Natural killer cell (primary cell): ENCODE measurements at regions not wholly inside any gene's neighbourhood (a gene's known extent, or its start where the extent isn't known, plus 50 kb on each side); places are given as distances from the start of the nearest gene placed in this dataset.
"Not testable (repeated sequence)": the region's sequence is repeated elsewhere in the genome, so short reads cannot be mapped to it uniquely, and the experiment has no call there.

Source experiments
- ATAC-seq, 3 donors: fragments of 150-1000 bp in 2 of 3; fragments of 200-7000 bp in 1 of 3; cut with Tn5 transposase; 1 replicate in 1 of 3; 2 replicates in 2 of 3; pipeline ENCODE4 v1.10.0; 2021; ENCODE audit warnings: mild to moderate bottlenecking in 2 of 3, moderate library complexity in 2 of 3
- DNase-seq, 2 donors: peaks; one replicate each; pipeline versions ENCODE4 v3.0.0 to v3.0.0-alpha.2; 2013 to 2021; ENCODE audit warnings: mixed read lengths in 1 of 2
- H3K27ac ChIP-seq: one replicate; pipeline ENCODE4 v1.5.1; 2013; ENCODE audit warnings: mild to moderate bottlenecking, low read length
- H3K27me3 ChIP-seq: one replicate; pipeline ENCODE4 v1.6.1; 2013; ENCODE audit warnings: low read length; ENCODE audit not compliant: control insufficient read depth, insufficient read depth
- H3K36me3 ChIP-seq: one replicate; pipeline ENCODE4 v1.6.1; 2013; ENCODE audit warnings: low read length; ENCODE audit not compliant: control insufficient read depth, insufficient read depth
- H3K4me1 ChIP-seq: one replicate; pipeline ENCODE4 v1.6.1; 2013; ENCODE audit warnings: low read length; ENCODE audit not compliant: control insufficient read depth, insufficient read depth
- H3K4me3 ChIP-seq: one replicate; pipeline ENCODE4 v1.5.1; 2013; ENCODE audit warnings: low read length
- H3K9me3 ChIP-seq: one replicate; pipeline ENCODE4 v1.6.1; 2013; ENCODE audit warnings: low read length; ENCODE audit not compliant: control insufficient read depth, insufficient read depth
- H3K27ac Mint-ChIP-seq, 2 donors: one replicate each; pipeline ENCODE4 v1.8.0; 2022; ENCODE audit warnings: mild to moderate bottlenecking in 2 of 2, mixed read lengths in 2 of 2, moderate library complexity in 1 of 2
- H3K27me3 Mint-ChIP-seq, 2 donors: one replicate each; pipeline ENCODE4 v1.8.0; 2022; ENCODE audit warnings: low read depth in 2 of 2, mixed read lengths in 2 of 2
- H3K36me3 Mint-ChIP-seq: one replicate; pipeline ENCODE4 v1.8.0; 2022; ENCODE audit warnings: mixed read lengths
- H3K4me1 Mint-ChIP-seq, 2 donors: one replicate each; pipeline ENCODE4 v1.8.0; 2022; ENCODE audit warnings: mixed read lengths in 2 of 2
- H3K4me3 Mint-ChIP-seq: one replicate; pipeline ENCODE4 v1.8.0; 2022; ENCODE audit warnings: mild to moderate bottlenecking, moderate library complexity, mixed read lengths
- H3K9me3 Mint-ChIP-seq, 2 donors: one replicate each; pipeline ENCODE4 v1.8.0; 2022; ENCODE audit warnings: mixed read lengths in 2 of 2
- WGBS: methylation state at CpG from one replicate; pipeline ENCODE4 v1.1.7; 2013; ENCODE audit warnings: missing lambda C conversion rate; ENCODE audit not compliant: insufficient coverage; 5-methylcytosine and 5-hydroxymethylcytosine counted together
- intact Hi-C: fragments of 100-400 bp; cut with micrococcal nuclease; formaldehyde crosslinking; loops from one replicate; pipeline ENCODE4 v1.14.2; 2022
- TF ChIP-seq, protein P1 (sequence below): fragments of 200-600 bp; IDR thresholded peaks from one replicate; pipeline ENCODE4 v1.8.0; 2022; ENCODE audit warnings: antibody characterized with exemption

DNA sequence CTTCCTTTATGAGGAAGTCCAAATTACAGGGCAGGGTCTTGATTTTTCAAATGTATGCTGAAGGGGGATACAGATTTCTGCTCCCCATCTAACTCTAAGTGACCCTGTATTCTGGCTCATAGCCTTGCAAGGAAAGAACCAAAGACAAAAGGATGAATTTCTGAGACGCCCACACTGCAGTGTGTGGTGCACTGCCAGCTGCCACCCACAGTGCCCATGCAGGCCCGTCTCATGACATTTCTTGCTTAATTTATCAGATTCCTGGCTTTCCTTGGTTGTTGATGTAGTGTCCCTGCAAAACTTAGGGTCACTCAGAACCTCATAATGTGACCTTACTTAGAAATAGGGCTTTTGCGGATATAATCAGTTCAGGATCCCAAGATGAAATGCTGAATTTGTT lies 68.0 kb downstream of the CBLN4 start:
- H3K36me3 ChIP-seq, result no peaks in the 10 kb centered on the region
- H3K27ac ChIP-seq, result no peak overlapping the region
- DNase-seq, result no peak
- Mint-ChIP-seq H3K4me1 (no peaks in the 10 kb centered on the region), H3K36me3 (no peaks in the 10 kb centered on the region), H3K4me3 (no peak overlapping the region), H3K27ac (no peak overlapping the region), H3K9me3 (peaks cover 5 to 18% of the 10 kb centered on the region in 2 donors), H3K27me3 (no peaks in the 10 kb centered on the region)
- intact Hi-C loops, result no loop called here
- H3K4me3 ChIP-seq, result no peak overlapping the region
- H3K4me1 ChIP-seq, result no peaks in the 10 kb centered on the region
- ATAC-seq, result no peak
- H3K9me3 ChIP-seq, result no peaks in the 10 kb centered on the region
- 83% methylated on average over 3 of the region's 3 CpGs for WGBS
- TF ChIP-seq, protein P1, sequence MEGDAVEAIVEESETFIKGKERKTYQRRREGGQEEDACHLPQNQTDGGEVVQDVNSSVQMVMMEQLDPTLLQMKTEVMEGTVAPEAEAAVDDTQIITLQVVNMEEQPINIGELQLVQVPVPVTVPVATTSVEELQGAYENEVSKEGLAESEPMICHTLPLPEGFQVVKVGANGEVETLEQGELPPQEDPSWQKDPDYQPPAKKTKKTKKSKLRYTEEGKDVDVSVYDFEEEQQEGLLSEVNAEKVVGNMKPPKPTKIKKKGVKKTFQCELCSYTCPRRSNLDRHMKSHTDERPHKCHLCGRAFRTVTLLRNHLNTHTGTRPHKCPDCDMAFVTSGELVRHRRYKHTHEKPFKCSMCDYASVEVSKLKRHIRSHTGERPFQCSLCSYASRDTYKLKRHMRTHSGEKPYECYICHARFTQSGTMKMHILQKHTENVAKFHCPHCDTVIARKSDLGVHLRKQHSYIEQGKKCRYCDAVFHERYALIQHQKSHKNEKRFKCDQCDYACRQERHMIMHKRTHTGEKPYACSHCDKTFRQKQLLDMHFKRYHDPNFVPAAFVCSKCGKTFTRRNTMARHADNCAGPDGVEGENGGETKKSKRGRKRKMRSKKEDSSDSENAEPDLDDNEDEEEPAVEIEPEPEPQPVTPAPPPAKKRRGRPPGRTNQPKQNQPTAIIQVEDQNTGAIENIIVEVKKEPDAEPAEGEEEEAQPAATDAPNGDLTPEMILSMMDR, result no peak
- no peaks in the 10 kb centered on the region for H3K27me3 ChIP-seq

GRCh38 chr20:55936209-55936595 lies 69.1 kb downstream of the CBLN4 start:
- ATAC-seq, result no peak
- no peak for DNase-seq
- peaks cover 7 to 16% of the 10 kb centered on the region in 2 donors for H3K9me3 Mint-ChIP-seq
- no peak overlapping the region for H3K4me3 Mint-ChIP-seq
- no peaks in the 10 kb centered on the region for H3K27me3 Mint-ChIP-seq
- Histone ChIP-seq H3K4me3 (no peak overlapping the region), H3K36me3 (no peaks in the 10 kb centered on the region), H3K4me1 (no peaks in the 10 kb centered on the region), H3K9me3 (no peaks in the 10 kb centered on the region), H3K27ac (no peak overlapping the region), H3K27me3 (no peaks in the 10 kb centered on the region)
- 86% methylated on average over 1 of the region's 2 CpGs for WGBS
- H3K4me1 Mint-ChIP-seq, result no peaks in the 10 kb centered on the region
- intact Hi-C loops, result no loop called here
- H3K27ac Mint-ChIP-seq, result no peak overlapping the region
- TF ChIP-seq, protein P1, result no peak
- H3K36me3 Mint-ChIP-seq, result no peaks in the 10 kb centered on the region

GRCh38 chr20:55935448-55936208 lies 69.7 kb downstream of the CBLN4 start:
- H3K4me3 ChIP-seq, result no peak overlapping the region
- DNase-seq, result no peak
- no peak for ATAC-seq
- TF ChIP-seq, protein P1, result no peak
- Mint-ChIP-seq H3K9me3 (peaks cover 7 to 13% of the 10 kb centered on the region in 2 donors), H3K4me3 (no peak overlapping the region), H3K27ac (no peak overlapping the region), H3K27me3 (no peaks in the 10 kb centered on the region), H3K36me3 (no peaks in the 10 kb centered on the region), H3K4me1 (no peaks in the 10 kb centered on the region)
- H3K27me3 ChIP-seq, result no peaks in the 10 kb centered on the region
- no peak overlapping the region for H3K27ac ChIP-seq
- no peaks in the 10 kb centered on the region for H3K9me3 ChIP-seq
- intact Hi-C loops, result no loop called here
- 46% methylated on average over 3 of the region's 3 CpGs for WGBS
- H3K36me3 ChIP-seq, result no peaks in the 10 kb centered on the region
- no peaks in the 10 kb centered on the region for H3K4me1 ChIP-seq

- H3K4me1 Mint-ChIP-seq, result no peaks in the 10 kb centered on the region
- H3K9me3 Mint-ChIP-seq, result peaks cover 9 to 13% of the 10 kb centered on the region in 2 donors
- Histone ChIP-seq H3K27ac (no peak overlapping the region), H3K9me3 (peaks cover 2% of the 10 kb centered on the region), H3K27me3 (no peaks in the 10 kb centered on the region), H3K36me3 (no peaks in the 10 kb centered on the region), H3K4me3 (no peak overlapping the region), H3K4me1 (no peaks in the 10 kb centered on the region)
- DNase-seq (no peak), ATAC-seq (no peak)
- H3K27me3 Mint-ChIP-seq, result no peaks in the 10 kb centered on the region
- intact Hi-C loops, result no loop called here
- no peak overlapping the region for H3K27ac Mint-ChIP-seq
- H3K36me3 Mint-ChIP-seq, result no peaks in the 10 kb centered on the region
- H3K4me3 Mint-ChIP-seq, result no peak overlapping the region
- 76% methylated on average over 2 of the region's 2 CpGs for WGBS
- TF ChIP-seq, protein P1, result no peak
These were observed 71.2 kb downstream of the CBLN4 start for GRCh38 chr20:55934146-55934545.

- 95% methylated on average over 2 of the region's 2 CpGs for WGBS
- H3K36me3 Mint-ChIP-seq, H3K9me3 ChIP-seq, H3K4me3 ChIP-seq, H3K27me3 Mint-ChIP-seq, DNase-seq, H3K4me1 Mint-ChIP-seq, H3K27me3 ChIP-seq, H3K27ac Mint-ChIP-seq, H3K4me3 Mint-ChIP-seq, H3K36me3 ChIP-seq, ATAC-seq, intact Hi-C loops, H3K27ac ChIP-seq, H3K4me1 ChIP-seq: not testable (repeated sequence)
- H3K9me3 Mint-ChIP-seq, result peaks cover 10 to 12% of the 10 kb centered on the region in 2 donors
These were observed 74.4 kb downstream of the CBLN4 start for GRCh38 chr20:55930876-55931275.
